CD4-positive, alpha-beta T cell treated with Interferon alpha-2 for 1 hour (primary cell): ENCODE measurements at regions not wholly inside any gene's neighbourhood (a gene's known extent, or its start where the extent isn't known, plus 50 kb on each side); places are given as distances from the start of the nearest gene placed in this dataset.
A peak's percentile ranks its signal among the peaks of the same experiment; 100 is the strongest.

Experiments
- DNase-seq, 2 donors: peaks; one replicate each; pipeline ENCODE4 v3.0.0-alpha.2; 2020 to 2022

GRCh38 chr3:21357241-21357640, 393.8 kb downstream of the ZNF385D start:
- no peak for DNase-seq

GRCh38 chr3:21356402-21356801, 394.6 kb downstream of the ZNF385D start:
- DNase-seq: no peak

GRCh38 chr3:21345382-21345976, 405.5 kb downstream of the ZNF385D start:
- no peak for DNase-seq

DNA sequence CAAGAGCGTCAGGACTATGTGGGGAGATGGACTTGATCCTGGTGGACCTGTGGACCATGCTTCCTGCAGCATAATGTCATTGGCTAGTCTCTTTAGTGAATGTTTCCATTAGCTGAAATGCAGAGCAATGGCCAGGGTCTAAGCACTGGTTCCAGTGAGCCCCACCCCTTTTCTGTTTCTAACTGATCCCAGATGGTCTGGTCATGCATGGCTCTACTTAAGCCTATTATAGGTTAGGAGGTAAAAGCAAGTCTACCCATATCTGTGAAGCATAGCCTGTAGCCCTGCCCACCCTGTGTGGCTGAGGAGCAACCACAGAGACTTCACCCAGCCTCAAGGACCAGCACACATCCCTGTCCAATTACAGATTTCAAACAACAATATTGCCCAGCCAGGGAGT, 419.2 kb downstream of the ZNF385D start:
- no peak for DNase-seq

- no peak for DNase-seq
Measured at GRCh38 chr3:21331321-21331720, 419.7 kb downstream of the ZNF385D start.

DNA sequence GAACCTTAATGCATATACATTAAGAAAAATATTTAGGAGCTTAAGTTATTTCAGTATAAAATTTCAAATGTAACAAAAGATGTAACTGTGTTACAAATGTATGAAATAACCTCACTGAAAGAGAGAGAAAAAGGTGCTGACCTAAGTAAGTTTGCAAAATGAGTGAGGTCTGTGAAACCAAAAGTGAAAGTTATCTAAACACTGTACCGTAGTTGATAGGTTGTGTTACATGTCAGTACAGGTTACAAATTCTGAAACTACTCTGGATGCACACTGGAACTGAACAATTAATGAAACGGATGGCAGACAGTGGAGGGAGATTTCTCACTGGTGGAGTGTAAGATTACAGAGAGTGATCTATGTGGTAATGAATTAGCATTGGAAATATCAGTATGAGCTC, 420.7 kb downstream of the ZNF385D start:
- peak in 1 of 2 donors; percentile 18 for DNase-seq

DNA sequence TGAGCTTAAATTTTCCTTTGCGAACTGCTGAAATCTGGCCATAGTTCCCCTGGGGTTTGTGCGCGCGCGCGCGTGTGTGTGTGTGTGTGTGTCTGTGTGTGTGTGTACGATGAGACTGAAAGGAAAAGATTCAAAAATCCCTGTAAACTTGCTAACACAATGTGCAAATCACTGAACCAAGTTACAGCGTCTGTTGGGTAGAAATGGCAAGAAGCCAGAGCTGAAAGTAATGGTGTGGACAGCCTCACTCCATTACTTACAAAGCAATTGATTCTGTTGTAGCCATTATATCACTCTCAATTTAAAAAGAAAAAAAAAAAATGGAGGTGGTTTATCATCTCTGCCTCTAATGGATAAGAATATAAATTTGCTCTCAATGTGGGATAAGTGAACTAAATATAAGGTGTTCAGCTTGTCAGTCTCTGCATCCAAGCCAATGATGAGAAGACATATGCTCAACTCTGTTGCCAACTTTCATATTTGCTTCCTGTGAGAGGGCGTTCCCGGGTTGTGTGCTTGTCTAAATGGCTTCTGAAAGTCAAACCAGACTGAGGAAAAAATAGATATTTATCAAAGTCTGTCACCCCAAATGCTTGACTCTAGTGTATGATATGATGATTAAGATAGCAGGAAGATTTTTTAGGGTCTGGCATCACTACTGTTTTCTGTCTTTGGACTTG, 422.2 kb downstream of the ZNF385D start:
- no peak for DNase-seq

DNA sequence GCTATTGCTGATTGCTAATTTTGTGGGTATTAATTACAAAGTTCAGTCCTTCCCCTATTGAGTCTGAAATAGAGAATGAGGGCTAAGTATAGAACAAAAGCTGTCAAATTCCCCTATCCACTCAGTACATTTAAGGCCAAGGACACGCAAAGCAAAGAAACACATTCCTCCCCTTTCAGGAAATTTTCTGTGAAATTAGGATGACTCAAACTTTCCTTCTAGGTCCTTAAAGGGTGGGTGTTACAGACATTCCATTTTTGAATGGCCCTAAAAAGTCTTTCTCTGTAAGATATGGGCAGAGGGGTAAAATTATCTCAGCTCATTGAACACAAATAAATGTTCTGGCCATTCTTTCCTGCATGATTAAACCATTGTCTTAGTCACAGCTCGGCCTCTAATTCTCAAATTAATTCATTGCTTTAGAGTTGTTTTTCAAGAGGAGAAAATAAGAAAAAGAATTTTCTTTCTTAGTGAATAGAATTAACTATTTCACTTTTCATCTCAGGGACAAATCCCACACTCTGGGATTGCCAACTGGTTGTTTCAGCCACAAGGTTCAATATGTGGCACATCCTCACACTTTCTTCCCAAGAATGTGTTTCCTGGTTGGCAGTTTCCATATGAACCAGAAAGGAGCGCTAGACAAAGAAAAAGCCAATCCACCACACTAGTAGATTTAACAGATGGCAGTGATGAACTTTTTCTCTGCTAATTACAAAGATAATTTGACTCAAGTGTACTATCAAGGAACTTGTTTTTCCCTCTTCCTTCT, 424.1 kb downstream of the ZNF385D start:
- DNase-seq: no peak

DNA sequence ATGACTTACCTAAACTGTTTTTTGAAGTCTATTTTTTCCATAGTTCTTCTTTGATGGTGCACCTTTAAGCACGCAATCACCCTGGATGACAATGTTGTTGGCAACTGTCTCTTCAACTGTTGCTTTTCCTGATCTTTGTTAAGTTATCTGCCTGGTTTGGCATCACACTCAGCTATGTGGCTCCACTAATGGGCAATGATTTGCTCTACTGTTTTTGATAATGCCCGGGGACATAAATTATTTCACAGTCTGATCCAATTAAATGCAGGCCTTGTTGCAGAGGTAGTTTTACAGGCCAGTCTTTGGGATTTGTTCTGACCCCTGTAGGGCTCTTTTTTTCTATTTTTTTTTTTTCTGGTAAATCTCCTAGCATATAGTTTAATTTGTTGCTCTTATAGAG, 436.3 kb downstream of the ZNF385D start:
- no peak for DNase-seq

- DNase-seq: no peak
Measured at GRCh38 chr3:21310891-21311290, 440.1 kb downstream of the ZNF385D start.

DNA sequence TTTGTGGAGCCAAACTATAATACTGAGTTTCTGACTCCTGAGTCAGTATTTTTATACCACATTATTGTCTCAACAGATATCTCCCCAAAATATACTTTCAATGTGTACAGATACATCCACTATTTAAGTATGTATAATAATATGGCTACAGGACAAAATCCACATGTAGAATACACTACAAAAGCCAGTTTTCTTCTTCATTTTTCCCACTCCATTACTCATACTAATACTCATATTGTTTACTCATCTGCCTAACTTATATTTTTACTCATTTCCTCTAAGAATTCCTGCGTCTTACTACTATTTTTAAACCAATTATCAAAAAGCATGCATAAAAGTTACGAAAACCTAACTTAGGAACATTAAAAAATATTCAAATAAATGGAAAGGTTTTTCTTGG, 440.8 kb downstream of the ZNF385D start:
- no peak for DNase-seq

GRCh38 chr3:21297304-21297703, 453.7 kb downstream of the ZNF385D start:
- no peak for DNase-seq

DNA sequence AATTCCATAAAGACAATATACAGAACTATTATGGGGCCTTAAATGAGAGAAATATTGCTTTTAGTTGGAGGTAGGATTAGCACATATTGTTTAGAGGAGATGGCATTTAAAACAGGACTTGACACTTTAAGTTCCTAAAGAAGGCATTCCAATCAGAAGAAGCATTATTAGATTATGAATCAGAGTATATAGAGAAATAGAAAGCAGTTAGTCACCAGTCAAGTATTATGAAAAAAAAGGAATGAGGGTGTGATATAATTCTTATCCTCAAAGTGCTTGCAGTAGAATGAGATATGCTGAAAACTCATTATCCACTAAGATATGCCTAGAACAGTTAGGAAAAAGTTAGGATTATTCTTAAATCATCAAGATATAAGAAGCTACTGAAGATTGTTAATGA, 456.2 kb downstream of the ZNF385D start:
- DNase-seq: no peak

GRCh38 chr3:21292971-21293370, 458.0 kb downstream of the ZNF385D start:
- no peak for DNase-seq

DNA sequence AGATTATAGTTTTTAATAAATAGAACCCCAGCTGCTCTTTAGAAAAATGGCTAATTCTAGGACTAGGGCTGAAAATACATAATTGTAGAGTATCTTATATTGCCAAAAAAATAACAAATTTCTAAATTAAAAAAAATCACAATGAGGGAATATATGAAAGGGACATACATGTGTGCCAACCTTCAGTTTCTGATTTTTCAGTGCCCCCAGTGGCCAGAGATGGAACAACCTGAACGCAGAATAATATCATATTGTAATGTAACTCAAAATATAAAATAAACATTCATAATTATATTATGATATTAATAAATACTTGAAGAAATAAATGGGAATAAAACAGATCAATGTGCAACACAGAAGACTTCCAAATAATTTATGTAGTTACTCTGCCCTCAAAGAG, 460.5 kb downstream of the ZNF385D start:
- DNase-seq: no peak

DNA sequence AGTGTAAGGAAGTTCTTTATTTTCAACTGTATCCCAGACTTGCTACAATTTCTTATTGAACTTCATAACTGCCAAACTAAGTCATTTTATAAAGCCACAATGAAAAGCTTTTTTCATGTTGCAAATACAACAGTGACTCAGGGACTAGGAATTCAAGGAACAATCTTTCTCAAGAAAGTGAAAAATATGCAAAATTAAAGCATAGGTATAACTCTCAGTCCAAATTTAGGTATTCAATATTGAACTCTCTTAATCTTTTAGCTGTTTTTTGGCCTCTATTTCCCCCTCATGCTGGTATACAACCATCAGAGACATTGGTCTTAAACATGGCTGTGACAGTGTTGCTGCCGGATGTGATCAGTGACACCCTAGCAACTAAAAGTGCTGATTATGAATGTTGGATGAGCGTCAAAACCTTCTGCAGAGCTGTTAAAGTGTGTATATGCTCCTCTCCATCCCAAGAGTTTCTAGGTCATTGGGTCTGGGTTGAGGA, 476.9 kb downstream of the ZNF385D start:
- no peak for DNase-seq

DNA sequence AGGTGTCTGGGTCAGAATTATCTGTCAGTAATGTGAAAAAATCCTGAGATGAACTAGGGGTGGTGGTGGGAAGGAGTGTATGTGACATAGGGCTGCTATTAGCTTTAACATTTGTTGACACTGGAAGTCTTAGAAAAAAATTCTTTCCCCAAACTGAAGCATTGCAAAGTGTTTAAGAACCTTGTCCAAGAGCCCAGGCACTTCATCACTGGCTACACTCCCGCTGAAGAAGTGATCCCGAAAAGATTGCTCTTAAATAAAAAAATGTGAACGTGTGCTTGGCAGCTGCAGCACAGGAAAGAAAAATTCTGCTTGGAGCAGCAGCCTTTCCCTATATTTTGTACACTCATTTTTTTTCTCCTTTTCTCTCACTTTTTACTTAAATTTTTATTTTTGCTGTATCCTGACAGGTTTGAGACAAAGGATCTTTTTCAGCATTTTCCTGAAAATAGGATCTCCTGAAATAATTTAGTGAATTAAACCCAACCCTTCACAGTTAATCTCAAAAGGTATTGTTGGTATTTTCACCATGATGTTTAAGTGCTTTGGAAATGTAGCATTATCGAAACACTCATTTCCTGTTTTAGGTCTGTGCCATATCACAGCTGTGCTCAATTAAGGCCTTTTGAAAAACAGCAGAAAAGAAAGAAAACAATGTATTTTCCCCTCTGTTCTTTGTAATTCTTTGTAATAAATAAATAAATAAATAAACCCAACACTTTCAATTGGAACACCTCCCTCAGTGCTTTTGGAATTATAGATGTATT, 477.6 kb downstream of the ZNF385D start:
- no peak for DNase-seq

DNA sequence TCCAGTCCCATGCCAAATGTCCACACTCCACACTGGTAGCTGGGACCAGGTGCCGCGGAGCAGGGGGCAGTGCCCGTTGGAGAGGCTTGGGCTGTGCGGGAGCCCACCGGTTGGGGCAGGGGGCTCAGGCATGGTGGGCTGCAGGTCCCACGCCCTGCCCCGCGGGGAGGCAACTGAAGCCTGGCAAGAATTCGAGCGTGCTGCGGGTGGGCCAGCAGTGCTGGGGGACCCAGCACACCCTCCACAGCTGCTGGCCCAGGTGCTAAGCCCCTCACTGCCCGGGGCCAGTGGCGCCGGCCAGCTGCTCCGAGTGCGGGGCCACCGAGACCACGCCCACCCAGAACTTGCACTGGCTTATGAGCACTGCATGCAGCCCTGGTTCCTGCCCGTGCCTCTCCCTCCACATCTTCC, 479.4 kb downstream of the ZNF385D start:
- no peak for DNase-seq

GRCh38 chr3:21269882-21270281, 481.1 kb downstream of the ZNF385D start:
- DNase-seq: no peak

DNA sequence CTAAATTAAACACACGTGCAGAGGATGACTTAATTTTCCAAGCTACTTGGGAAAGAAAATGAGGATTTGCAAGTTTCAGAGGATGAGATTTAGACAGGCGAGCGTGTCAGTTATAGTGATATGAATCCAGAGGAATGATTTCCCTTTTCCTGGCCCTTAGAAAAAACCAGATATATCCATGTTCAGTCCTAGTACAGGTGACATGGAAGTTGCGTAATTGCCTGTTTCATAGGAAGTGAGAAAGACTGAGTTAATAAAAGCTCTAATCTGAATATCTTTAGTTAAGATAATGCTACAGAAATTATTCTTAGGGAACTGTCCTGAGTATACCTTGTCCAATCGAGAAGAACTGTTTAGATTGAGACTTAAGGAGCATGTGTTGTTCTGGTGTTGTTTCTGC, 490.5 kb downstream of the ZNF385D start:
- DNase-seq: no peak

- DNase-seq: no peak
Measured at GRCh38 chr3:21259896-21260295, 491.1 kb downstream of the ZNF385D start.

DNA sequence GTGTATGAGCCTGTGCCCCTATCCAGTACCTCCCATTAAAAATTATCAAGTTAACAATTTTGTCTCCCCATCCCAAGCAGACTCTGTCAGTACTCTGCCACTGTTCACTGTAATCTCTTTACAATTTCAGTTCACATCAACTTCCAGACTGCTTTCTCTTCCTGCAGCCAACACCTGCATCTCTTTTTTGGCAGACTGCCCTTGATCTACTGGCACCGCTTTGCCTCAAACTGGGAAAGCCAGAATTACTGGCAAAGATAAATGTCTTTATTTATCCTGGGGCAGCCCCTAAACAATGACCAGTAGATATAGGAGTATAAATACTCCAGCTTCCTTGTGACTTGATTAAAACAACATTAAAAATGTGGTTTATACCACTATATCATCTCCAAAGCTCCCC, 494.1 kb downstream of the ZNF385D start:
- DNase-seq: no peak

GRCh38 chr3:21238661-21239060, 512.3 kb downstream of the ZNF385D start:
- DNase-seq: no peak
